OCI-LY7 (cell line): ENCODE measurements at regions not wholly inside any gene's neighbourhood (a gene's known extent, or its start where the extent isn't known, plus 50 kb on each side); places are given as distances from the start of the nearest gene placed in this dataset.

Experiments
- BruUV-seq: library from RNA; stranded (reverse); fragments of 400-500 nt; replicated peaks from 2 replicates; lab custom pipeline; 2021; lab: Mats Ljungman, UMichigan
- CTCF ChIA-PET: fragments of 300-600 bp; sonication (Branson Sonifier 250); formaldehyde crosslinking; loops from one replicate; lab custom pipeline; 2022; ENCODE audit warnings: antibody characterized with exemption; ENCODE audit not compliant: unreplicated experiment; lab: Charles Lee
- POLR2A ChIA-PET: fragments of 300-600 bp; sonication (Branson Sonifier 250); formaldehyde crosslinking; loops from one replicate; lab custom pipeline; 2022; ENCODE audit warnings: antibody characterized with exemption; lab: Charles Lee
- DNase-seq: peaks from one replicate; pipeline ENCODE4 v3.0.0-alpha.2; 2015; ENCODE audit warnings: low spot score
- H2AFZ ChIP-seq: fragments of 200-600 bp; sonication (generic), shearing (Covaris generic); 2 replicates; pipeline ENCODE4 v1.6.1; 2014; ENCODE audit warnings: mild to moderate bottlenecking, antibody characterized with exemption, low read length, moderate library complexity
- H3K27ac ChIP-seq: fragments of 200-600 bp; sonication (generic); 2 replicates; pipeline ENCODE4 v1.5.1; 2014; ENCODE audit warnings: mixed run types, low read depth, mild to moderate bottlenecking, moderate library complexity, low read length, inconsistent platforms; ENCODE audit not compliant: poor library complexity, severe bottlenecking
- H3K36me3 ChIP-seq: fragments of 200-600 bp; sonication (generic); 2 replicates; pipeline ENCODE4 v1.6.1; 2014; ENCODE audit warnings: mild to moderate bottlenecking, antibody characterized with exemption, low read length, moderate library complexity, mixed read lengths; ENCODE audit not compliant: insufficient read depth
- H3K4me1 ChIP-seq: fragments of 200-600 bp; sonication (generic); 2 replicates; pipeline ENCODE4 v1.5.1; 2014; ENCODE audit warnings: mild to moderate bottlenecking, low read length; ENCODE audit not compliant: insufficient read depth, poor library complexity, severe bottlenecking
- H3K4me2 ChIP-seq: fragments of 200-600 bp; sonication (generic); 2 replicates; pipeline ENCODE4 v1.6.1; 2014; ENCODE audit warnings: mild to moderate bottlenecking, low read length
- H3K4me3 ChIP-seq: fragments of 200-600 bp; sonication (generic); 2 replicates; pipeline ENCODE4 v1.5.1; 2014; ENCODE audit warnings: mild to moderate bottlenecking, low read depth, low read length; ENCODE audit not compliant: poor library complexity, severe bottlenecking
- H3K79me2 ChIP-seq: fragments of 200-600 bp; sonication (generic); 2 replicates; pipeline ENCODE4 v1.6.1; 2016; ENCODE audit warnings: low read depth, mild to moderate bottlenecking, low read length, moderate library complexity, mixed read lengths; ENCODE audit not compliant: insufficient read depth
- H3K9me2 ChIP-seq: fragments of 200-600 bp; sonication (generic); 2 replicates; pipeline ENCODE4 v1.6.1; 2016; ENCODE audit warnings: mild to moderate bottlenecking, low read length, mixed read lengths; ENCODE audit not compliant: insufficient read depth
- H3K9me3 ChIP-seq: fragments of 200-600 bp; sonication (generic); 2 replicates; pipeline ENCODE4 v1.6.1; 2014; ENCODE audit warnings: mild to moderate bottlenecking, mixed run types, low read length, mixed read lengths
- H4K20me1 ChIP-seq: fragments of 200-600 bp; sonication (generic); 2 replicates; pipeline ENCODE4 v1.6.1; 2014; ENCODE audit warnings: mild to moderate bottlenecking, antibody characterized with exemption, low read length, moderate library complexity, mixed read lengths; ENCODE audit not compliant: insufficient read depth
- EZH2phosphoT487 ChIP-seq: fragments of 200-600 bp; sonication (generic); IDR thresholded peaks from 2 replicates; pipeline ENCODE4 v1.6.1; 2018; ENCODE audit warnings: low read depth, borderline replicate concordance, mild to moderate bottlenecking, mixed run types, antibody characterized with exemption, low read length, moderate library complexity, mixed read lengths
- intact Hi-C: fragments of 100-400 bp; cut with micrococcal nuclease; formaldehyde crosslinking; loops from one replicate; pipeline ENCODE4 v1.10.0; 2022; ENCODE audit not compliant: unreplicated experiment
- TF ChIP-seq, protein P1 (sequence below): fragments of 200-600 bp; sonication (generic); conservative IDR thresholded peaks from 2 replicates; pipeline ENCODE4 v1.5.1; 2014; ENCODE audit warnings: mild to moderate bottlenecking, antibody characterized with exemption, low read length, moderate library complexity, mixed read lengths

DNA sequence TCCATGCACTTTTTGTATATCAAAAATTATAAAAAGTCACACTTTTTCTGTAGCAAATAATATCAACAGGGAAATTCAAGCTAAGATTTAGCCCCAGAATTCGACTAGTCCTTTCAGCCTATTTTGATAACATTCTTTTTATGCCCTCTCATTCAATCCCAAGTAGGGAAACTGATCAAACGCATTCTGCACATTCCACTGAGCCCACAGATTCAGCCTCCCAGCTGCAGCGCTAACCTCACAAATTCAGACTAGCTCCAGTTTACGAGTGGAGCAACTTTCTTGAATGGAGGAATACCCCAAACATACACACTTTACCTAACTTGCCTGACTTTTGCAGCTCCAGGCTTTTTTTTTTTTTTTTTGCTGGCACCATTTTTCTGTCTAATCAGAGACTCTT, 70.3 kb upstream of the HEY2 start:
- CTCF ChIA-PET: no interaction called here
- Histone ChIP-seq H3K79me2 (no peaks in the 10 kb centered on the region), H3K36me3 (no peaks in the 10 kb centered on the region), H3K4me2 (no peak overlapping the region), H3K27ac (no peak overlapping the region), H4K20me1 (no peaks in the 10 kb centered on the region), H3K4me1 (peaks cover 12% of the 10 kb centered on the region), H2AFZ (no peak overlapping the region), H3K9me3 (no peaks in the 10 kb centered on the region), H3K4me3 (no peak overlapping the region), H3K9me2 (no peaks in the 10 kb centered on the region)
- intact Hi-C loops: loop anchor here (10.0 kb wide), 1 partner anchor 364 kb away; no protein-coding TSS in a partner anchor
- POLR2A ChIA-PET: interaction anchor here (0.6 to 1.2 kb wide), 5 partner anchors 36 to 739 kb away, joined by 3 to 7 read pairs (median 4); no protein-coding TSS in a partner anchor
- TF ChIP-seq, protein P1, sequence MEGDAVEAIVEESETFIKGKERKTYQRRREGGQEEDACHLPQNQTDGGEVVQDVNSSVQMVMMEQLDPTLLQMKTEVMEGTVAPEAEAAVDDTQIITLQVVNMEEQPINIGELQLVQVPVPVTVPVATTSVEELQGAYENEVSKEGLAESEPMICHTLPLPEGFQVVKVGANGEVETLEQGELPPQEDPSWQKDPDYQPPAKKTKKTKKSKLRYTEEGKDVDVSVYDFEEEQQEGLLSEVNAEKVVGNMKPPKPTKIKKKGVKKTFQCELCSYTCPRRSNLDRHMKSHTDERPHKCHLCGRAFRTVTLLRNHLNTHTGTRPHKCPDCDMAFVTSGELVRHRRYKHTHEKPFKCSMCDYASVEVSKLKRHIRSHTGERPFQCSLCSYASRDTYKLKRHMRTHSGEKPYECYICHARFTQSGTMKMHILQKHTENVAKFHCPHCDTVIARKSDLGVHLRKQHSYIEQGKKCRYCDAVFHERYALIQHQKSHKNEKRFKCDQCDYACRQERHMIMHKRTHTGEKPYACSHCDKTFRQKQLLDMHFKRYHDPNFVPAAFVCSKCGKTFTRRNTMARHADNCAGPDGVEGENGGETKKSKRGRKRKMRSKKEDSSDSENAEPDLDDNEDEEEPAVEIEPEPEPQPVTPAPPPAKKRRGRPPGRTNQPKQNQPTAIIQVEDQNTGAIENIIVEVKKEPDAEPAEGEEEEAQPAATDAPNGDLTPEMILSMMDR: no peak
- no peak for TF ChIP-seq EZH2phosphoT487
- BruUV-seq: no TSS peak
- DNase-seq: no peak

DNA sequence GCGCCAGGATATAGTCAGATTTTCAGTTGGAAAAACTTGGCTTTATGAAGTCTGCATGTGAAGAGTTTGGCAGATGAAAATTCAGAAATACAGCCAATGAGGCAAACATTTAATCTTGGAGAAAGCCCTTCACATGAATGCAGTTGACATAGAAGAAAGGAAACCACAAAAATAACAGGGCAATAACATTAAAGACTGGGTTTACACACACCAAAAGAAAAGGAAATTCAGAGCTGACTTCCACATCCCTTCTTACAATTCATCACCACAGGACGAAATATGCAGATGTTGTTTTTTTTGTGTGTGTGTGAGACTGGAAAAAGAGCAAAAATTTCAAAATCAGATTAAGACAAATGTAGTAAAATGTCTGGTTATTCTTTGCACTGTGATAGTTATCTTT, 69.8 kb upstream of the HEY2 start:
- Histone ChIP-seq H3K4me2 (0 out of 2 replicates have a peak overlapping the region, but pooled peaks have one; percentile 17), H3K9me3 (no peaks in the 10 kb centered on the region), H3K79me2 (no peaks in the 10 kb centered on the region), H4K20me1 (no peaks in the 10 kb centered on the region), H3K4me1 (peaks cover 12% of the 10 kb centered on the region), H3K9me2 (no peaks in the 10 kb centered on the region), H2AFZ (no peak overlapping the region), H3K4me3 (no peak overlapping the region), H3K36me3 (no peaks in the 10 kb centered on the region), H3K27ac (no peak overlapping the region)
- TF ChIP-seq, protein P1: no peak
- no peak for TF ChIP-seq EZH2phosphoT487
- no peak for DNase-seq
- POLR2A ChIA-PET: interaction anchor here (0.8 to 1.2 kb wide), 3 partner anchors 36 to 74 kb away, joined by 3 to 7 read pairs (median 3); no protein-coding TSS in a partner anchor
- CTCF ChIA-PET: no interaction called here
- BruUV-seq: no TSS peak
- intact Hi-C loops: loop anchor here (10.0 kb wide), 1 partner anchor 365 kb away; no protein-coding TSS in a partner anchor

DNA sequence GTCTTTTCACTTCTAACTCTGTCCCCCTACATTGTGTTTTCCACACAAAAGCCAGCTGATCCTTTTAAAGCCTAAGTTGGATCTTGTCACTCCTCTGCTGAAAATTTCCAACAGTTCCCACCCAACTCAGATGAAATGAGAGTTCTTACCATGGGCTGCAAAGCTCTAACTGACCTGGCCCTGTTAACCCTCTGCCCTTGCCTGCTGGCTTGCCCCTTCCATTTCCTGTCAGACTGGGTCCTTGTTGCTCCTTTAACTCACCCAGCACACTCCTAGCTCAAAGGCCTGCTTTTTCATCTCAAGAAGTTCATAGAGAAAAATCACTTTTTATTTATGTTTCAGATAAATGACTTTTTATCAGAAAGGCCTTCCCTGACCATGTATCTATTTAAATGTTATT, 66.5 kb upstream of the HEY2 start:
- DNase-seq: no peak

More for the DNA sequence above, 66.5 kb upstream of the HEY2 start:
- CTCF ChIA-PET: no interaction called here
- no peaks in the 10 kb centered on the region for H3K79me2 ChIP-seq
- no TSS peak for BruUV-seq
- H3K27ac ChIP-seq: no peak overlapping the region
- no peaks in the 10 kb centered on the region for H4K20me1 ChIP-seq
- no peak overlapping the region for H2AFZ ChIP-seq
- H3K4me2 ChIP-seq: no peak overlapping the region
- H3K9me3 ChIP-seq: no peaks in the 10 kb centered on the region
- intact Hi-C loops: no loop called here
- peaks cover 12% of the 10 kb centered on the region for H3K4me1 ChIP-seq
- TF ChIP-seq, protein P1: no peak
- TF ChIP-seq EZH2phosphoT487: no peak
- H3K9me2 ChIP-seq: no peaks in the 10 kb centered on the region
- no peaks in the 10 kb centered on the region for H3K36me3 ChIP-seq
- POLR2A ChIA-PET: no interaction called here
- H3K4me3 ChIP-seq: no peak overlapping the region
